Transverse colon (tissue), 4 donors: ENCODE measurements at regions not wholly inside any gene's neighbourhood (a gene's known extent, or its start where the extent isn't known, plus 50 kb on each side); places are given as distances from the start of the nearest gene placed in this dataset.

Experiments
- DNase-seq: peaks from one replicate; pipeline ENCODE4 v3.0.0-alpha.2; 2019
- H3K27ac ChIP-seq, 4 donors: fragments of 200-600 bp; sonication (generic); 2 replicates each; pipeline ENCODE4 v1.5.1; 2016 to 2018; ENCODE audit warnings: inconsistent platforms in 4 of 4
- H3K27me3 ChIP-seq: fragments of 200-600 bp; sonication (generic); 2 replicates; pipeline ENCODE4 v1.5.1; 2017; ENCODE audit warnings: inconsistent platforms
- H3K36me3 ChIP-seq, 4 donors: fragments of 200-600 bp; sonication (generic); 2 replicates each; pipeline ENCODE4 v1.5.1; 2017 to 2019; ENCODE audit warnings: inconsistent platforms in 4 of 4
- H3K4me1 ChIP-seq, 4 donors: fragments of 200-600 bp; sonication (generic); 2 replicates each; pipeline ENCODE4 v1.5.1; 2017 to 2020; ENCODE audit warnings: inconsistent platforms in 4 of 4
- H3K4me3 ChIP-seq, 4 donors: fragments of 200-600 bp; sonication (generic); 1 replicate in 1 of 4; 2 replicates in 3 of 4; pipeline versions ENCODE4 v1.5.1 to v1.6.1; 2017 to 2019; ENCODE audit warnings: inconsistent platforms in 4 of 4
- H3K9me3 ChIP-seq, 2 donors: fragments of 200-600 bp; sonication (generic); 2 replicates each; pipeline ENCODE4 v1.5.1; 2017 to 2019; ENCODE audit warnings: inconsistent platforms in 2 of 2
- EP300 ChIP-seq: sonication (generic); formaldehyde crosslinking; IDR thresholded peaks from one replicate; pipeline ENCODE4 v1.6.1; 2017; ENCODE audit warnings: antibody characterized with exemption, low read depth
- POLR2A ChIP-seq: fragments of 450-650 bp; IDR thresholded peaks from one replicate; pipeline ENCODE4 v1.6.1; 2016; ENCODE audit warnings: antibody characterized with exemption, mild to moderate bottlenecking, moderate library complexity
- POLR2AphosphoS5 ChIP-seq, 3 donors: sonication (generic); formaldehyde crosslinking; IDR thresholded peaks; one replicate each; pipeline ENCODE4 v1.6.1; 2016; ENCODE audit warnings: antibody characterized with exemption in 3 of 3
- WGBS, 2 donors: methylation state at CpG; one replicate each; pipeline ENCODE4 v1.1.5; 2018; ENCODE audit warnings: low coverage in 1 of 2; 5-methylcytosine and 5-hydroxymethylcytosine counted together
- in situ Hi-C, 4 donors: fragments of 200-750 bp; cut with MboI; loops; one replicate each; pipeline versions ENCODE4 v1.15.0 to v1.15.1; 2017; ENCODE audit warnings: low sequenced_read_pairs in 3 of 4, low pct_ligation_motif_present in 1 of 4, low pct_unique_long_range_greater_than_20kb in 1 of 4
- intact Hi-C: fragments of 100-400 bp; cut with DNase I; formaldehyde crosslinking; loops from one replicate; pipeline ENCODE4 v1.15.1; 2023; ENCODE audit warnings: low total_unique reads
- TF ChIP-seq, protein P1 (sequence below), 5 experiments: fragments of 200-600 bp in 3 of 5; fragments of 450-650 bp in 2 of 5; sonication (generic) in 3 of 5; IDR thresholded peaks; 1 replicate in 2 of 5; 2 replicates in 3 of 5; pipeline ENCODE4 v1.5.1; 2016 to 2017; ENCODE audit warnings: antibody characterized with exemption in 5 of 5, inconsistent platforms in 3 of 5, mild to moderate bottlenecking in 2 of 5, moderate library complexity in 1 of 5

DNA sequence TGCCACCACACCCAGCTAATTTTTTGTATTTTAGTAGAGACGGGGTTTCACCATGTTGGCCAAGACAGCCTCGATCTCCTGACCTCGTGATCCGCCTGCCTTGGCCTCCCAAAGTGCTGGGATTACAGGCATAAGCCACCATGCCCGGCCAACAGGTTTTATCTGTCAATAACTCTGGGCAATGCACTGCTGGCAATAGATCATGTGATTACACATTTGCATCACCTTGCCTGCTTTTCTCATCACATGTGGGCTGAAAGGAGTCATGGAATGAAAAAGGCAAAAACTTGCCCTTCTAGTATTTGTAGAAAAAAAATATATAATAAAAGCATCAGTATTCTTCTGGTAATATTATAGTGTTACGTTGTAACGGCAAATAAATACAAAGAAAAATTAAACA, 164.5 kb downstream of the NHLRC3 start:
- DNase-seq: no peak
- in situ Hi-C loops: no loop called here
- Histone ChIP-seq H3K9me3 (no peaks in the 10 kb centered on the region), H3K36me3 (no peaks in the 10 kb centered on the region), H3K27me3 (no peaks in the 10 kb centered on the region), H3K4me3 (no peak overlapping the region), H3K27ac (no peak overlapping the region), H3K4me1 (no peaks in the 10 kb centered on the region)
- intact Hi-C loops: loop anchor here (5.0 kb wide), 1 partner anchor 1290 kb away; no protein-coding TSS in a partner anchor
- TF ChIP-seq, protein P1, sequence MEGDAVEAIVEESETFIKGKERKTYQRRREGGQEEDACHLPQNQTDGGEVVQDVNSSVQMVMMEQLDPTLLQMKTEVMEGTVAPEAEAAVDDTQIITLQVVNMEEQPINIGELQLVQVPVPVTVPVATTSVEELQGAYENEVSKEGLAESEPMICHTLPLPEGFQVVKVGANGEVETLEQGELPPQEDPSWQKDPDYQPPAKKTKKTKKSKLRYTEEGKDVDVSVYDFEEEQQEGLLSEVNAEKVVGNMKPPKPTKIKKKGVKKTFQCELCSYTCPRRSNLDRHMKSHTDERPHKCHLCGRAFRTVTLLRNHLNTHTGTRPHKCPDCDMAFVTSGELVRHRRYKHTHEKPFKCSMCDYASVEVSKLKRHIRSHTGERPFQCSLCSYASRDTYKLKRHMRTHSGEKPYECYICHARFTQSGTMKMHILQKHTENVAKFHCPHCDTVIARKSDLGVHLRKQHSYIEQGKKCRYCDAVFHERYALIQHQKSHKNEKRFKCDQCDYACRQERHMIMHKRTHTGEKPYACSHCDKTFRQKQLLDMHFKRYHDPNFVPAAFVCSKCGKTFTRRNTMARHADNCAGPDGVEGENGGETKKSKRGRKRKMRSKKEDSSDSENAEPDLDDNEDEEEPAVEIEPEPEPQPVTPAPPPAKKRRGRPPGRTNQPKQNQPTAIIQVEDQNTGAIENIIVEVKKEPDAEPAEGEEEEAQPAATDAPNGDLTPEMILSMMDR (IDR thresholded peaks at IDR 0.05): no peak
- TF ChIP-seq EP300: no peak
- TF ChIP-seq POLR2AphosphoS5 (IDR thresholded peaks at IDR 0.05): no peak
- TF ChIP-seq POLR2A: no peak
- 46 to 69% methylated on average over 2 to 7 of the region's 7 CpGs for WGBS, 2 donors

- Histone ChIP-seq H3K9me3 (no peaks in the 10 kb centered on the region), H3K4me3 (no peak overlapping the region), H3K4me1 (no peaks in the 10 kb centered on the region), H3K27ac (no peak overlapping the region), H3K36me3 (no peaks in the 10 kb centered on the region), H3K27me3 (no peaks in the 10 kb centered on the region)
- no peak for DNase-seq
- intact Hi-C loops: no loop called here
- WGBS, 2 donors: 41 to 67% methylated on average over 3 to 4 of the region's 4 CpGs
- TF ChIP-seq, protein P1 (IDR thresholded peaks at IDR 0.05): no peak
- TF ChIP-seq POLR2AphosphoS5 (IDR thresholded peaks at IDR 0.05): no peak
- TF ChIP-seq POLR2A: no peak
- no peak for TF ChIP-seq EP300
- in situ Hi-C loops: no loop called here
These were observed 170.4 kb downstream of the NHLRC3 start for GRCh38 chr13:39208636-39209035.

- Histone ChIP-seq H3K4me1 (no peaks in the 10 kb centered on the region), H3K4me3 (no peak overlapping the region), H3K9me3 (no peaks in the 10 kb centered on the region), H3K27ac (peak overlapping the region in 1 of 4 donors; percentile 20), H3K27me3 (no peaks in the 10 kb centered on the region), H3K36me3 (no peaks in the 10 kb centered on the region)
- 91% methylated on average over 1 of the region's 1 CpG; no CpG with 5 or more reads in 1 of the 2 donors for WGBS, 2 donors
- no peak for DNase-seq
- TF ChIP-seq POLR2A: no peak
- intact Hi-C loops: no loop called here
- in situ Hi-C loops: no loop called here
These were observed 171.7 kb downstream of the NHLRC3 start for GRCh38 chr13:39209731-39210531.

- Histone ChIP-seq H3K9me3 (no peaks in the 10 kb centered on the region), H3K36me3 (no peaks in the 10 kb centered on the region), H3K4me1 (no peaks in the 10 kb centered on the region), H3K4me3 (no peak overlapping the region), H3K27ac (no peak overlapping the region), H3K27me3 (no peaks in the 10 kb centered on the region)
- in situ Hi-C loops: no loop called here
- intact Hi-C loops: no loop called here
- TF ChIP-seq, protein P1 (IDR thresholded peaks at IDR 0.05): no peak
- TF ChIP-seq POLR2AphosphoS5 (IDR thresholded peaks at IDR 0.05) (no peak), POLR2A (no peak), EP300 (no peak)
- 83 to 88% methylated on average over 1 of the region's 1 CpG for WGBS, 2 donors
- DNase-seq: no peak
These were observed 172.8 kb downstream of the NHLRC3 start for GRCh38 chr13:39210961-39211534.
